Epithelial cell of esophagus (primary cell): ENCODE measurements at regions not wholly inside any gene's neighbourhood (a gene's known extent, or its start where the extent isn't known, plus 50 kb on each side); places are given as distances from the start of the nearest gene placed in this dataset.

ENCODE experiments used
- DNase-seq: peaks from one replicate; pipeline ENCODE4 v3.0.0; 2010; ENCODE audit warnings: low read depth
- H3K4me3 ChIP-seq: 2 replicates; pipeline ENCODE4 v1.5.1; 2011; ENCODE audit warnings: mild to moderate bottlenecking, low read length, control low read depth
- CTCF ChIP-seq: IDR thresholded peaks from 2 replicates; pipeline ENCODE4 v1.5.1; 2011; ENCODE audit warnings: low read depth, mild to moderate bottlenecking, low read length, control low read depth, inconsistent platforms; ENCODE audit not compliant: insufficient read depth; ENCODE audit errors: missing control alignments

DNA sequence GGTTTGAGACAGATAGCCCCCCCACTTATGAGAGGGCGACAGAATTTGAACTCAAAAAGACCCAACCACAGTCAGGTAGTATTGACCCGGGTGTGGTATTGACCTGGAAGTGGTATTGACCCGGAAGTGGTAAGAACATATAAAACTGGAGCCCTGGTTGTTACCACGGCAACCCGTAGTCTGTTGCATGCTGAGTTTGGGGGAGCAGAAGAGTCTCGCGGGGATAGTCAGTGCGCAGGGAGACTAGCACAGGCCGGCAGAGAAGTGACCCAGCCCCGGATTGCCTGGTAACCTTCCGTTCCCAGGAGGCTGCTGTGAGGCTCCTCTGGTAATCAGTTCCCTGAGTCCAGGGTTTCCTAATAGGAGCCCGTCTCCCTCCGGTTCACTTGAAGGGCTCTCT is 96.2 kb downstream of the SNX5 start:
- H3K4me3 ChIP-seq, result no peak overlapping the region
- DNase-seq, result no peak
- no peak for TF ChIP-seq CTCF

GRCh38 chr20:17871886-17872285 is 96.7 kb downstream of the SNX5 start:
- no peak overlapping the region for H3K4me3 ChIP-seq
- DNase-seq, result no peak
- no peak for TF ChIP-seq CTCF

GRCh38 chr20:17871181-17871580 is 97.4 kb downstream of the SNX5 start:
- no peak for TF ChIP-seq CTCF
- no peak overlapping the region for H3K4me3 ChIP-seq
- DNase-seq, result no peak

DNA sequence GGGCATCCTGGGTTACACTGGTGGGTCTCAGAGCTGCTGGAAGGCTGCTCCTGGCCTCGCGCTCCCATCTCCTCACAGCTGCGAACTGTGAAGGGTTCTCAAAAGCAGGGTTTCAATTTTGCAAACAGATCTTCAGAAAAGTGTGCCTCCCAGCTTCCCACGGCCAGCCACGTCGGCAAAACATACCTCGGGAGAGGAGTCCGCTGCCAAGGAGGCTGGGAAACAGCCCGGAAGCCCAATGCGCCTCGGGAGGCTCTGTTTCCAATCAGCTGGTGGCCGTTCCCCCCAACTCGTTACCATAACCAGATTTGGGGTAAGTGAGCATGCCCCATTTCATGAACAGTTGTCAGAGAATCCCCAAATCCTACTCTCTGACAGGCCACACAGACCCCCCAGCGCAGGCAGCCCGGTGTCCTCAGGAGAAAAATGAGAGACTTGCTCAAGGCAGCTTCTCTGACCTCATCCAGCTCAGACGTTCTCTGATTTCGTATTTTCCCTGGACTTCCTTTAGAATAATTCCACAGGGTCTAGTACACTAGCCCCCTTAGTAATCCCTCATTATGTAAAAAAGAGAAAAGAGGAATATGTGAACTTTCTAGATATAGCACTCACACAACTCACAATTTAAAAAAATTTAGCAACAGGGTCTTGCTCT is 98.4 kb downstream of the SNX5 start:
- no peak for TF ChIP-seq CTCF
- no peak for DNase-seq
- H3K4me3 ChIP-seq, result no peak overlapping the region

DNA sequence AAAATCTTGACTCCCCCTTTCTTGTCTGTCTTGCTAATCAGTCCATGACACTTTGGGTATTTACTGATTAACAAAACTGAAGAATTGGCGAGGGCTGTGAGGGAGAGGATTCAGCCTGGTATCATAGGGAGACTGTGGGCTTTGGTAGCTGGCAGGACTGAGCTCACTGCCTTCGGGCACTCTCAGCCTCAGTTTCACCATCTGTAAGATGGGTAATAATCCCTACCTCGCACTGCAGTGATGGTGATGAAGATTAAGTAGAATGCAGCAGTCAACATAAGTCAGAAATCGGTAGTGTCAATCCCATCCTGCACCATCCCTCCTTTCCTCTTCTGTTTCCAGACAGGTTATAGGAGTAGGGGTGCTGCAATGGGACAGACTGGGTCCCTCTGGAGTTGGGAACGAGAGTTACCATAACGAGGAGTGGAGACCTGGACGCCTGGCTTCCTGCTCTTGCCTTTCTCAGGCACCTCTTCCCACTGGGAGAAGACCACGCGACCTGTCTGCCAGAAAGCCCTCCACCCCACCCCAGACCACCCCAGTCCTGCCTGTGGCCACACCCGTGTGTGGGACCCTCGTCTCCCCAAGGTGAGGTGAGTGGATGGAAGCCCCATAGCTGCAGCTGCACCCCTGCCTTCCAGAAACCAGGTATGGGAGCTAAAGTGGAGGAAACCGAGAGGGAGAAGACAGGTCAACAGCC is 99.1 kb downstream of the SNX5 start:
- no peak for DNase-seq
- TF ChIP-seq CTCF, result no peak
- no peak overlapping the region for H3K4me3 ChIP-seq

DNA sequence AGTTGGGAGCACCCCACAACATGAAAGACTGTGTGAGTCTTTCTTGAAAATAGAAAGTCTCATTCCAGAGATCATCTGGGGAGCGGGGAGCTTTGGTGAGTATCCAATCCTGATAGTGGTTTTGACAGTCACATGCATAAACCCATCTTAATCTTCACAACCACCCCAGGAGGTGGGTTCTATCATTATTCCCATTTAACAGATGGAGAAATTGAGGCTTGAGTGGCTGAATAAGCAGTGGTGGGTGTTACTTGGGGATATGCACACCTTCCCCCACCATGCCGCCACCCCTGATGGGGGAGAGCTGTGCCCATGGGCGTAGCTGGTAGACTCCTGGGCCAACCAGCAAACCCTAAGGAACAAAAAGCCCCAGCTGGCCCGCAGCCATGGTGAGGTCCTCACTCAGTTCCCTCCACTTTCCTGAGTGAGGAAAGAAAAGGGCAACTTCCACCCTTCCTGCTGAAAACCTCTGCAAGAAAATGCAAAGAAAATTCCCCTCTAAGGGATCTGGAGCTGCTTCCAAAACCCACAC is 99.8 kb downstream of the SNX5 start:
- no peak overlapping the region for H3K4me3 ChIP-seq
- no peak for DNase-seq
- TF ChIP-seq CTCF, result no peak
